HepG2 (cell line): ENCODE measurements at regions not wholly inside any gene's neighbourhood (a gene's known extent, or its start where the extent isn't known, plus 50 kb on each side); places are given as distances from the start of the nearest gene placed in this dataset.

Experiments used
- ATAC-seq: fragments of 200-7000 bp; cut with Tn5 transposase; 3 replicates; pipeline ENCODE4 v1.9.1; 2020; ENCODE audit warnings: mild to moderate bottlenecking, moderate library complexity
- BruUV-seq: library from RNA; stranded (reverse); fragments of 400-500 nt; replicated peaks from 2 replicates; lab custom pipeline; 2021; lab: Mats Ljungman, UMichigan
- CTCF ChIA-PET: fragments of 300-600 bp; formaldehyde crosslinking; extraction: SDS; loops from one replicate; lab custom pipeline; 2021; ENCODE audit warnings: low total read pairs, inconsistent platforms, low intra/inter-chr PET ratio; lab: Yijun Ruan, JAX
- POLR2A ChIA-PET: fragments of 350-600 bp; sonication (Branson Sonifier 250); formaldehyde crosslinking; loops from one replicate; lab custom pipeline; 2020; ENCODE audit warnings: antibody characterized with exemption, inconsistent platforms; lab: Yijun Ruan, JAX
- DNase-seq: peaks from one replicate; pipeline ENCODE4 v3.0.0-alpha.2; 2015; ENCODE audit warnings: low spot score
- FAIRE-seq: peaks from 3 replicates; lab custom pipeline; 2011; peaks lifted over from hg19 to GRCh38; lab: Jason Lieb, UNC
- H2AFZ ChIP-seq: one replicate; pipeline ENCODE4 v1.6.1; 2011; ENCODE audit warnings: low read length, inconsistent platforms
- H3K27ac ChIP-seq: fragments of 300-600 bp; 3 replicates; pipeline ENCODE4 v1.8.0; 2011; ENCODE audit warnings: mixed run types, mild to moderate bottlenecking, mixed read lengths, low read length, inconsistent platforms; ENCODE audit not compliant: insufficient read depth; ENCODE audit errors: extremely low read length
- H3K27me3 ChIP-seq, 2 experiments: fragments of 200-600 bp in 1 of 2; 2 replicates in 1 of 2; 3 replicates in 1 of 2; pipeline versions ENCODE4 v1.6.0 to v1.8.0; 2011; ENCODE audit warnings: low read length in 2 of 2, mild to moderate bottlenecking in 2 of 2, moderate library complexity in 2 of 2, inconsistent platforms in 1 of 2; ENCODE audit not compliant: insufficient read depth in 2 of 2, control insufficient read depth in 1 of 2
- H3K36me3 ChIP-seq, 2 experiments: fragments of 200-600 bp in 1 of 2; replicated peaks in 1 of 2; 2 replicates in 1 of 2; 3 replicates in 1 of 2; pipeline versions ENCODE4 v1.5.1 to v1.8.0; 2011; ENCODE audit warnings: low read length in 2 of 2, inconsistent platforms in 1 of 2; ENCODE audit not compliant: insufficient read depth in 2 of 2, control insufficient read depth in 1 of 2
- H3K4me1 ChIP-seq: 2 replicates; pipeline ENCODE4 v1.5.1; 2012; ENCODE audit warnings: low read length, inconsistent platforms; ENCODE audit not compliant: insufficient read depth
- H3K4me2 ChIP-seq: 2 replicates; pipeline ENCODE4 v1.6.0; 2011; ENCODE audit warnings: low read depth, low read length, inconsistent platforms
- H3K4me3 ChIP-seq, 3 experiments: fragments of 200-600 bp in 1 of 3; sonication (generic), shearing (Covaris generic) in 1 of 3; replicated peaks in 1 of 3; 2 replicates each; pipeline ENCODE4 v1.5.1; 2011 to 2016; ENCODE audit warnings: low read length in 3 of 3, inconsistent platforms in 2 of 3, low read depth in 2 of 3, mild to moderate bottlenecking in 2 of 3, control low read depth in 1 of 3, mixed read lengths in 1 of 3; ENCODE audit not compliant: insufficient read depth in 1 of 3
- H3K79me2 ChIP-seq: one replicate; pipeline ENCODE4 v1.6.1; 2011; ENCODE audit warnings: low read length, inconsistent platforms; ENCODE audit not compliant: insufficient read depth
- H3K9ac ChIP-seq: 2 replicates; pipeline ENCODE4 v1.6.0; 2011; ENCODE audit warnings: mild to moderate bottlenecking, low read depth, low read length, inconsistent platforms; ENCODE audit not compliant: insufficient read depth
- H3K9me3 ChIP-seq: 2 replicates; pipeline ENCODE4 v1.5.1; 2012; ENCODE audit warnings: mild to moderate bottlenecking, low read length
- H4K20me1 ChIP-seq: 2 replicates; pipeline ENCODE4 v1.6.0; 2011; ENCODE audit warnings: inconsistent platforms, mild to moderate bottlenecking, low read length, moderate library complexity; ENCODE audit not compliant: insufficient read depth
- CREM ChIP-seq, 2 experiments: sonication (generic) in 1 of 2; formaldehyde crosslinking in 1 of 2; IDR thresholded peaks; 2 replicates each; pipeline versions ENCODE4 v1.4.0 to v1.6.1; 2016 to 2020; ENCODE audit warnings: antibody characterized with exemption in 1 of 2, mild to moderate bottlenecking in 1 of 2, missing genetic modification reagents in 1 of 2
- FOXK2 ChIP-seq: fragments of 450-650 bp; IDR thresholded peaks from 2 replicates; pipeline ENCODE4 v1.6.1; 2016
- GLI4 ChIP-seq: sonication (generic); formaldehyde crosslinking; IDR thresholded peaks from 2 replicates; pipeline ENCODE4 v1.5.1; 2020; ENCODE audit warnings: missing genetic modification reagents, mild to moderate bottlenecking, moderate library complexity, borderline replicate concordance
- HBP1 ChIP-seq: IDR thresholded peaks from 2 replicates; pipeline ENCODE4 v1.6.1; 2016; ENCODE audit warnings: low read depth, control low read depth
- KDM3A ChIP-seq: IDR thresholded peaks from 2 replicates; pipeline ENCODE4 v1.6.1; 2018; ENCODE audit warnings: low read depth, missing compliant biosample characterization
- LRRFIP1 ChIP-seq: sonication (generic); formaldehyde crosslinking; conservative IDR thresholded peaks from 2 replicates; pipeline ENCODE4 v1.4.0; 2020; ENCODE audit warnings: missing genetic modification reagents
- MBD4 ChIP-seq: IDR thresholded peaks from 2 replicates; pipeline ENCODE4 v1.6.1; 2012; ENCODE audit warnings: low read length, inconsistent platforms, borderline replicate concordance
- RARA ChIP-seq: IDR thresholded peaks from 2 replicates; pipeline ENCODE4 v1.6.1; 2016; ENCODE audit warnings: missing genetic modification reagents, missing compliant biosample characterization
- STAT5B ChIP-seq: sonication (generic); formaldehyde crosslinking; IDR thresholded peaks from 2 replicates; pipeline ENCODE4 v1.4.0; 2020; ENCODE audit warnings: missing genetic modification reagents
- ZNF232 ChIP-seq: sonication (generic); formaldehyde crosslinking; IDR thresholded peaks from 2 replicates; pipeline ENCODE4 v1.4.0; 2020; ENCODE audit warnings: missing genetic modification reagents, borderline replicate concordance
- ZNF598 ChIP-seq: sonication (generic); formaldehyde crosslinking; IDR thresholded peaks from 2 replicates; pipeline ENCODE4 v1.5.1; 2020; ENCODE audit warnings: mild to moderate bottlenecking, missing genetic modification reagents, borderline replicate concordance
- ZNF773 ChIP-seq: sonication (generic); formaldehyde crosslinking; IDR thresholded peaks from 2 replicates; pipeline ENCODE4 v1.4.0; 2020; ENCODE audit warnings: missing genetic modification reagents, borderline replicate concordance
- whole genome bisulfite sequencing: methylation state at CpG from one replicate; pipeline ENCODE4 v1.1.6; 2017; ENCODE audit warnings: low lambda C conversion rate; 5-methylcytosine and 5-hydroxymethylcytosine counted together
- in situ Hi-C: cut with HindIII; loops from 2 replicates; pipeline ENCODE4 v1.10.0; 2017; ENCODE audit warnings: low pct_unique_long_range_greater_than_20kb; ENCODE audit not compliant: extremely low pct_ligation_motif_present
- intact Hi-C: fragments of 100-400 bp; cut with micrococcal nuclease; formaldehyde crosslinking; loops from one replicate; pipeline ENCODE4 v1.10.0; 2022; ENCODE audit not compliant: unreplicated experiment
- TF ChIP-seq, protein P1 (sequence below): sonication (generic); formaldehyde crosslinking; IDR thresholded peaks from 2 replicates; pipeline ENCODE4 v1.5.0; 2020; ENCODE audit warnings: mild to moderate bottlenecking, missing genetic modification reagents, borderline replicate concordance

DNA sequence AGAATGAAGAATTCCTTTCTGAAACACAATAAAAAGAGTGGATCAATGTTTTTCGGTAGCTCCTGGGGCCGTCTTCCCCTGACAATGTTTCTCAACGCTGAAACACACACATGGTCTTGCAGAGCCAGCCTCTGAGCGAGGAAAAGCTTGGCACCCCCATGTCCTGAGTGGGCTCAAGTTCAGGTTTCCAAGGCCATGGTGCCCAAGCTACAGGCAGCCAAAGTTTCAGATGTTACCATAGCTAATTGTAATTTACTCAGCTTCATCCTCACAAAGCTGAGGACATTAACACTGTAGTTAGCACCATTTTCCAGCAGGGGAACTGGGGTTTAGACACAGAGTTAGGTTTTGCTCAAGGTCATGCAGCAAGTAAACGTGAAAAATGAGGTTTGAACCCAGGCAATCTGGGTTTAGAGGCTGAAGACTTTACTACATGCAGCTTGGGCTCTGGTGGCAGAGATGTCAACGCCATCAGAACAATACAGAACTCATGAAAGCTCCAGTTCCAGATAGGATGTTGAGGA is 199.1 kb downstream of the TJP1 start:
- 16% methylated on average over 5 of the region's 6 CpGs for WGBS
- no peaks in the 10 kb centered on the region for H4K20me1 ChIP-seq
- no peaks in the 10 kb centered on the region for H3K79me2 ChIP-seq
- H3K4me2 ChIP-seq, result no peak overlapping the region
- ATAC-seq, result no peak
- CTCF ChIA-PET, result no interaction called here
- no TSS peak for BruUV-seq
- H2AFZ ChIP-seq, result no peak overlapping the region
- no peaks in the 10 kb centered on the region for H3K4me1 ChIP-seq
- H3K27ac ChIP-seq, result no peak overlapping the region
- no peak for TF ChIP-seq ZNF773 (CRISPR knock-in tag)
- no peak for TF ChIP-seq LRRFIP1 (CRISPR knock-in tag)
- no peak for TF ChIP-seq RARA (CRISPR knock-in tag)
- no peak for TF ChIP-seq ZNF232
- no peak for TF ChIP-seq STAT5B (CRISPR knock-in tag)
- TF ChIP-seq CREM (IDR thresholded peaks at IDR 0.05), result no peak
- no peak for TF ChIP-seq CREM (CRISPR knock-in tag; IDR thresholded peaks at IDR 0.05)
- no peak for TF ChIP-seq ZNF598 (CRISPR knock-in tag)
- no peak for TF ChIP-seq MBD4
- TF ChIP-seq, protein P1, sequence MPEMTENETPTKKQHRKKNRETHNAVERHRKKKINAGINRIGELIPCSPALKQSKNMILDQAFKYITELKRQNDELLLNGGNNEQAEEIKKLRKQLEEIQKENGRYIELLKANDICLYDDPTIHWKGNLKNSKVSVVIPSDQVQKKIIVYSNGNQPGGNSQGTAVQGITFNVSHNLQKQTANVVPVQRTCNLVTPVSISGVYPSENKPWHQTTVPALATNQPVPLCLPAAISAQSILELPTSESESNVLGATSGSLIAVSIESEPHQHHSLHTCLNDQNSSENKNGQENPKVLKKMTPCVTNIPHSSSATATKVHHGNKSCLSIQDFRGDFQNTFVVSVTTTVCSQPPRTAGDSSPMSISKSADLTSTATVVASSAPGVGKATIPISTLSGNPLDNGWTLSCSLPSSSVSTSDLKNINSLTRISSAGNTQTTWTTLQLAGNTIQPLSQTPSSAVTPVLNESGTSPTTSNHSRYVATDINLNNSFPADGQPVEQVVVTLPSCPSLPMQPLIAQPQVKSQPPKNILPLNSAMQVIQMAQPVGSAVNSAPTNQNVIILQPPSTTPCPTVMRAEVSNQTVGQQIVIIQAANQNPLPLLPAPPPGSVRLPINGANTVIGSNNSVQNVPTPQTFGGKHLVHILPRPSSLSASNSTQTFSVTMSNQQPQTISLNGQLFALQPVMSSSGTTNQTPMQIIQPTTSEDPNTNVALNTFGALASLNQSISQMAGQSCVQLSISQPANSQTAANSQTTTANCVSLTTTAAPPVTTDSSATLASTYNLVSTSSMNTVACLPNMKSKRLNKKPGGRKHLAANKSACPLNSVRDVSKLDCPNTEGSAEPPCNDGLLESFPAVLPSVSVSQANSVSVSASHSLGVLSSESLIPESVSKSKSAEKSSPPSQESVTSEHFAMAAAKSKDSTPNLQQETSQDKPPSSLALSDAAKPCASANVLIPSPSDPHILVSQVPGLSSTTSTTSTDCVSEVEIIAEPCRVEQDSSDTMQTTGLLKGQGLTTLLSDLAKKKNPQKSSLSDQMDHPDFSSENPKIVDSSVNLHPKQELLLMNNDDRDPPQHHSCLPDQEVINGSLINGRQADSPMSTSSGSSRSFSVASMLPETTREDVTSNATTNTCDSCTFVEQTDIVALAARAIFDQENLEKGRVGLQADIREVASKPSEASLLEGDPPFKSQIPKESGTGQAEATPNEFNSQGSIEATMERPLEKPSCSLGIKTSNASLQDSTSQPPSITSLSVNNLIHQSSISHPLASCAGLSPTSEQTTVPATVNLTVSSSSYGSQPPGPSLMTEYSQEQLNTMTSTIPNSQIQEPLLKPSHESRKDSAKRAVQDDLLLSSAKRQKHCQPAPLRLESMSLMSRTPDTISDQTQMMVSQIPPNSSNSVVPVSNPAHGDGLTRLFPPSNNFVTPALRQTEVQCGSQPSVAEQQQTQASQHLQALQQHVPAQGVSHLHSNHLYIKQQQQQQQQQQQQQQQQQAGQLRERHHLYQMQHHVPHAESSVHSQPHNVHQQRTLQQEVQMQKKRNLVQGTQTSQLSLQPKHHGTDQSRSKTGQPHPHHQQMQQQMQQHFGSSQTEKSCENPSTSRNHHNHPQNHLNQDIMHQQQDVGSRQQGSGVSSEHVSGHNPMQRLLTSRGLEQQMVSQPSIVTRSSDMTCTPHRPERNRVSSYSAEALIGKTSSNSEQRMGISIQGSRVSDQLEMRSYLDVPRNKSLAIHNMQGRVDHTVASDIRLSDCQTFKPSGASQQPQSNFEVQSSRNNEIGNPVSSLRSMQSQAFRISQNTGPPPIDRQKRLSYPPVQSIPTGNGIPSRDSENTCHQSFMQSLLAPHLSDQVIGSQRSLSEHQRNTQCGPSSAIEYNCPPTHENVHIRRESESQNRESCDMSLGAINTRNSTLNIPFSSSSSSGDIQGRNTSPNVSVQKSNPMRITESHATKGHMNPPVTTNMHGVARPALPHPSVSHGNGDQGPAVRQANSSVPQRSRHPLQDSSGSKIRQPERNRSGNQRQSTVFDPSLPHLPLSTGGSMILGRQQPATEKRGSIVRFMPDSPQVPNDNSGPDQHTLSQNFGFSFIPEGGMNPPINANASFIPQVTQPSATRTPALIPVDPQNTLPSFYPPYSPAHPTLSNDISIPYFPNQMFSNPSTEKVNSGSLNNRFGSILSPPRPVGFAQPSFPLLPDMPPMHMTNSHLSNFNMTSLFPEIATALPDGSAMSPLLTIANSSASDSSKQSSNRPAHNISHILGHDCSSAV (CRISPR knock-in tag), result no peak
- no peak for TF ChIP-seq GLI4 (CRISPR knock-in tag)
- TF ChIP-seq HBP1, result no peak
- no peak for TF ChIP-seq KDM3A (CRISPR knock-in tag)
- TF ChIP-seq FOXK2, result no peak
- TF ChIP-seq, all 625 proteins: peak for 0
- DNase-seq (no peak), FAIRE-seq (no peak)
- peaks cover 0 to 2% of the 10 kb centered on the region in 2 experiments; a peak in 2 of 5 replicates for H3K27me3 ChIP-seq
- no peaks in the 10 kb centered on the region for H3K9me3 ChIP-seq
- in situ Hi-C loops, result no loop called here
- intact Hi-C loops, result no loop called here
- no peak overlapping the region for H3K9ac ChIP-seq
- POLR2A ChIA-PET, result no interaction called here
- no peak overlapping the region for H3K4me3 ChIP-seq
- H3K36me3 ChIP-seq, result no peaks in the 10 kb centered on the region
